Right lobe of liver (tissue), 4 donors: ENCODE measurements at regions not wholly inside any gene's neighbourhood (a gene's known extent, or its start where the extent isn't known, plus 50 kb on each side); places are given as distances from the start of the nearest gene placed in this dataset.

ENCODE experiments used
- POLR2A ChIP-seq: fragments of 450-650 bp; IDR thresholded peaks from one replicate; pipeline ENCODE4 v1.6.1; 2017; ENCODE audit warnings: antibody characterized with exemption, mild to moderate bottlenecking
- TF ChIP-seq, protein P1 (sequence below), 4 donors: fragments of 200-600 bp in 3 of 4; fragments of 450-650 bp in 1 of 4; IDR thresholded peaks; one replicate each; pipeline versions ENCODE4 v1.5.1 to v1.8.0; 2016 to 2022; ENCODE audit warnings: antibody characterized with exemption in 4 of 4, mild to moderate bottlenecking in 2 of 4
- donor health status: DM: no; HTN: no; CAD: no.
- donor health status: DM: no; HTN: no; CAD: no.
- donor health status: DM: no; HTN: yes; CAD: no.

DNA sequence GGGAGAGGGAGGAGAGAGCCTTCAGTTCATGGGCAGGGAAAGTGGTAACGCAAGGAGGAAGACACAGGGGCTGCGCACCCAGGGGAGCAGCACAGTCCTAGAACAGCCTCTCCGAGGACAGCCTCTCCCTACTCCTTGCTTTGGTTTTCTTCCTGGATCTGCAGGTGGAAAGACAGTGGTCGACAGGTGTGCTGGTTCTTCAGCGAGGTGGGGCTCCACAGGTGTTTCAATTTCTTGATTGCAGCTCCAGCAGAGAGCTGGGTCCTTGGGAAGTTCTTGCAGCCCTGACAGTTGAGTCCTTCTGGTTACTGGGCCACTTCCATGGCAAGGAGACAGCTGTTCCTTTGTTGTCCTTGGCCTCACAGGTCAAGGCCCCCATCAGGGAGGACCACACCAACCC, 220.7 kb upstream of the NR2F2 start:
- TF ChIP-seq, protein P1, sequence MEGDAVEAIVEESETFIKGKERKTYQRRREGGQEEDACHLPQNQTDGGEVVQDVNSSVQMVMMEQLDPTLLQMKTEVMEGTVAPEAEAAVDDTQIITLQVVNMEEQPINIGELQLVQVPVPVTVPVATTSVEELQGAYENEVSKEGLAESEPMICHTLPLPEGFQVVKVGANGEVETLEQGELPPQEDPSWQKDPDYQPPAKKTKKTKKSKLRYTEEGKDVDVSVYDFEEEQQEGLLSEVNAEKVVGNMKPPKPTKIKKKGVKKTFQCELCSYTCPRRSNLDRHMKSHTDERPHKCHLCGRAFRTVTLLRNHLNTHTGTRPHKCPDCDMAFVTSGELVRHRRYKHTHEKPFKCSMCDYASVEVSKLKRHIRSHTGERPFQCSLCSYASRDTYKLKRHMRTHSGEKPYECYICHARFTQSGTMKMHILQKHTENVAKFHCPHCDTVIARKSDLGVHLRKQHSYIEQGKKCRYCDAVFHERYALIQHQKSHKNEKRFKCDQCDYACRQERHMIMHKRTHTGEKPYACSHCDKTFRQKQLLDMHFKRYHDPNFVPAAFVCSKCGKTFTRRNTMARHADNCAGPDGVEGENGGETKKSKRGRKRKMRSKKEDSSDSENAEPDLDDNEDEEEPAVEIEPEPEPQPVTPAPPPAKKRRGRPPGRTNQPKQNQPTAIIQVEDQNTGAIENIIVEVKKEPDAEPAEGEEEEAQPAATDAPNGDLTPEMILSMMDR (IDR thresholded peaks at IDR 0.05), result no peak
- no peak for TF ChIP-seq POLR2A
